BJ (cell line): ENCODE measurements at regions not wholly inside any gene's neighbourhood (a gene's known extent, or its start where the extent isn't known, plus 50 kb on each side); places are given as distances from the start of the nearest gene placed in this dataset.

Experiments used
- CTCF ChIA-PET: fragments of 350-600 bp; formaldehyde crosslinking; extraction: SDS; loops from one replicate; lab custom pipeline; 2021; ENCODE audit warnings: antibody characterized with exemption, inconsistent platforms; lab: Yijun Ruan, JAX
- POLR2A ChIA-PET: fragments of 300-600 bp; sonication (Branson Sonifier 250); formaldehyde crosslinking; extraction: SDS; loops from one replicate; lab custom pipeline; 2021; ENCODE audit warnings: antibody characterized with exemption; lab: Charles Lee
- DNase-seq: peaks from one replicate; pipeline ENCODE4 v3.0.0-alpha.2; 2011; ENCODE audit warnings: low read depth
- H3K27me3 ChIP-seq: 2 replicates; pipeline ENCODE4 v1.6.0; 2011; ENCODE audit warnings: low read length; ENCODE audit not compliant: control insufficient read depth, insufficient read depth
- H3K36me3 ChIP-seq: 2 replicates; pipeline ENCODE4 v1.5.1; 2011; ENCODE audit warnings: low read length; ENCODE audit not compliant: control insufficient read depth, insufficient read depth
- H3K4me3 ChIP-seq: 2 replicates; pipeline ENCODE4 v1.5.1; 2011; ENCODE audit warnings: low read depth, mild to moderate bottlenecking, control low read depth, low read length
- TF ChIP-seq, protein P1 (sequence below): IDR thresholded peaks from 2 replicates; pipeline ENCODE4 v1.5.1; 2011; ENCODE audit warnings: low read depth, mild to moderate bottlenecking, control low read depth, inconsistent platforms, low read length, moderate library complexity; ENCODE audit not compliant: insufficient read depth

- H3K36me3 ChIP-seq = no peaks in the 10 kb centered on the region
- H3K27me3 ChIP-seq = no peaks in the 10 kb centered on the region
- no peak overlapping the region for H3K4me3 ChIP-seq
- TF ChIP-seq, protein P1, sequence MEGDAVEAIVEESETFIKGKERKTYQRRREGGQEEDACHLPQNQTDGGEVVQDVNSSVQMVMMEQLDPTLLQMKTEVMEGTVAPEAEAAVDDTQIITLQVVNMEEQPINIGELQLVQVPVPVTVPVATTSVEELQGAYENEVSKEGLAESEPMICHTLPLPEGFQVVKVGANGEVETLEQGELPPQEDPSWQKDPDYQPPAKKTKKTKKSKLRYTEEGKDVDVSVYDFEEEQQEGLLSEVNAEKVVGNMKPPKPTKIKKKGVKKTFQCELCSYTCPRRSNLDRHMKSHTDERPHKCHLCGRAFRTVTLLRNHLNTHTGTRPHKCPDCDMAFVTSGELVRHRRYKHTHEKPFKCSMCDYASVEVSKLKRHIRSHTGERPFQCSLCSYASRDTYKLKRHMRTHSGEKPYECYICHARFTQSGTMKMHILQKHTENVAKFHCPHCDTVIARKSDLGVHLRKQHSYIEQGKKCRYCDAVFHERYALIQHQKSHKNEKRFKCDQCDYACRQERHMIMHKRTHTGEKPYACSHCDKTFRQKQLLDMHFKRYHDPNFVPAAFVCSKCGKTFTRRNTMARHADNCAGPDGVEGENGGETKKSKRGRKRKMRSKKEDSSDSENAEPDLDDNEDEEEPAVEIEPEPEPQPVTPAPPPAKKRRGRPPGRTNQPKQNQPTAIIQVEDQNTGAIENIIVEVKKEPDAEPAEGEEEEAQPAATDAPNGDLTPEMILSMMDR = no peak
- DNase-seq = no peak
- POLR2A ChIA-PET = no interaction called here
- CTCF ChIA-PET = no interaction called here
Observed at GRCh38 chr18:60500960-60501359, 128.4 kb upstream of the MC4R start.

- Histone ChIP-seq H3K4me3 (no peak overlapping the region), H3K36me3 (no peaks in the 10 kb centered on the region), H3K27me3 (no peaks in the 10 kb centered on the region)
- POLR2A ChIA-PET = no interaction called here
- TF ChIP-seq, protein P1 = no peak
- CTCF ChIA-PET = interaction anchor here (0.8 kb wide), 1 partner anchor 110 kb away, joined by 3 read pairs; no protein-coding TSS in a partner anchor
- no peak for DNase-seq
Observed at GRCh38 chr18:60502591-60502990, 130.0 kb upstream of the MC4R start.

GRCh38 chr18:60503199-60503598 is 130.6 kb upstream of the MC4R start:
- Histone ChIP-seq H3K36me3 (no peaks in the 10 kb centered on the region), H3K27me3 (no peaks in the 10 kb centered on the region), H3K4me3 (no peak overlapping the region)
- ChIA-PET CTCF (interaction anchor here (0.8 kb wide), 1 partner anchor 111 kb away, joined by 3 read pairs; no protein-coding TSS in a partner anchor), POLR2A (no interaction called here)
- no peak for DNase-seq
- TF ChIP-seq, protein P1 = no peak

DNA sequence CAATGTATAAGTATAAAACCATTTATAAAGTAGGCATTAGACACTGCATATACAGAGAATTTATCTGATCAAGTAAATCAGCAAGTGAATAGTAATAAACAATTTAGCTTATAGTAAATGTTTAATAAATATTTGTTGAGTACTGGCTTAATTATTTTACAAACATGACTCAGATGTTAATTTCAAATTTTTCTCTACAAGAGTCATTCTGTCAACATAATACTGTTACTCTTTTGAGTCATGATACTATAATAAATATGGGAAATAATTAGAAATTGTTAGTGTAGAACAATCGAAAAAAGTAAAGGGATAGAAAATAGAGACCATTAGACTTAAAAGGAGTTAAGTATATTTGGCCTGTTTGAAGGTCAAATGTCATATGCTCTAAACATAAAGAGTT is 133.6 kb upstream of the MC4R start:
- H3K36me3 ChIP-seq = no peaks in the 10 kb centered on the region
- TF ChIP-seq, protein P1 = no peak
- no peaks in the 10 kb centered on the region for H3K27me3 ChIP-seq
- H3K4me3 ChIP-seq = no peak overlapping the region
- DNase-seq = no peak
- ChIA-PET CTCF (no interaction called here), POLR2A (no interaction called here)

- DNase-seq = no peak
- TF ChIP-seq, protein P1 = no peak
- POLR2A ChIA-PET = no interaction called here
Observed at GRCh38 chr18:60506682-60507081, 134.1 kb upstream of the MC4R start.

More at GRCh38 chr18:60506682-60507081, 134.1 kb upstream of the MC4R start:
- CTCF ChIA-PET = no interaction called here
- Histone ChIP-seq H3K4me3 (no peak overlapping the region), H3K27me3 (no peaks in the 10 kb centered on the region), H3K36me3 (no peaks in the 10 kb centered on the region)
